H1 (cell line): ENCODE measurements at regions not wholly inside any gene's neighbourhood (a gene's known extent, or its start where the extent isn't known, plus 50 kb on each side); places are given as distances from the start of the nearest gene placed in this dataset.

Experiments
- CTCF ChIP-seq, 3 experiments: IDR thresholded peaks; 1 replicate in 2 of 3; 2 replicates in 1 of 3; pipeline versions ENCODE4 v1.5.1 to v1.6.1; 2011; ENCODE audit warnings: low read length in 3 of 3, mild to moderate bottlenecking in 3 of 3, inconsistent platforms in 2 of 3, low read depth in 1 of 3, moderate library complexity in 1 of 3; ENCODE audit not compliant: insufficient read depth in 1 of 3; ENCODE audit errors: control extremely low read depth in 1 of 3
- GABPA ChIP-seq: IDR thresholded peaks from 2 replicates; pipeline ENCODE4 v1.6.1; 2011; ENCODE audit warnings: mild to moderate bottlenecking, low read length, moderate library complexity, borderline replicate concordance; ENCODE audit not compliant: insufficient read depth
- HDAC2 ChIP-seq, 2 experiments: fragments of 300-600 bp in 1 of 2; sonication (generic) in 1 of 2; IDR thresholded peaks; 2 replicates each; pipeline ENCODE4 v1.6.1; 2011 to 2012; ENCODE audit warnings: low read depth in 2 of 2, low read length in 2 of 2, mild to moderate bottlenecking in 2 of 2, moderate library complexity in 2 of 2, borderline replicate concordance in 1 of 2, inconsistent platforms in 1 of 2
- MAX ChIP-seq: IDR thresholded peaks from 2 replicates; pipeline ENCODE4 v1.6.1; 2012; ENCODE audit warnings: inconsistent platforms
- POLR2A ChIP-seq, 2 experiments: IDR thresholded peaks; 1 replicate in 1 of 2; 2 replicates in 1 of 2; pipeline ENCODE4 v1.6.1; 2011; ENCODE audit warnings: low read depth in 2 of 2, low read length in 2 of 2, mild to moderate bottlenecking in 2 of 2; ENCODE audit errors: control extremely low read depth in 1 of 2
- RBBP5 ChIP-seq: IDR thresholded peaks from 2 replicates; pipeline ENCODE4 v1.7.1; 2012; ENCODE audit warnings: low read depth, mild to moderate bottlenecking, inconsistent platforms, low read length, moderate library complexity, borderline replicate concordance
- SRF ChIP-seq: IDR thresholded peaks from 2 replicates; pipeline ENCODE4 v1.6.1; 2011; ENCODE audit warnings: mild to moderate bottlenecking, low read depth, low read length, moderate library complexity
- TCF12 ChIP-seq: IDR thresholded peaks from 2 replicates; pipeline ENCODE4 v1.6.1; 2011; ENCODE audit warnings: low read depth, mild to moderate bottlenecking, low read length
- TF ChIP-seq, protein P1 (sequence below): IDR thresholded peaks from 2 replicates; pipeline ENCODE4 v1.6.1; 2011; ENCODE audit warnings: low read length, improper control_type of control experiment

GRCh38 chr3:34844323-34844620 lies 795.1 kb upstream of the ARPP21 start:
- no peak for TF ChIP-seq POLR2A (IDR thresholded peaks at IDR 0.05; ENCODE audit: control extremely low read depth in 1 of 2, low read depth in 2 of 2, low read length in 2 of 2)
- no peak for TF ChIP-seq SRF
- TF ChIP-seq MAX = no peak
- TF ChIP-seq CTCF (IDR thresholded peaks at IDR 0.05; ENCODE audit: control extremely low read depth in 1 of 3, insufficient read depth in 1 of 3, low read depth in 1 of 3, low read length in 3 of 3) = no peak
- no peak for TF ChIP-seq RBBP5
- no peak for TF ChIP-seq HDAC2 (IDR thresholded peaks at IDR 0.05; ENCODE audit: borderline replicate concordance in 1 of 2, low read depth in 2 of 2, low read length in 2 of 2)
- no peak for TF ChIP-seq TCF12
- TF ChIP-seq, protein P1, sequence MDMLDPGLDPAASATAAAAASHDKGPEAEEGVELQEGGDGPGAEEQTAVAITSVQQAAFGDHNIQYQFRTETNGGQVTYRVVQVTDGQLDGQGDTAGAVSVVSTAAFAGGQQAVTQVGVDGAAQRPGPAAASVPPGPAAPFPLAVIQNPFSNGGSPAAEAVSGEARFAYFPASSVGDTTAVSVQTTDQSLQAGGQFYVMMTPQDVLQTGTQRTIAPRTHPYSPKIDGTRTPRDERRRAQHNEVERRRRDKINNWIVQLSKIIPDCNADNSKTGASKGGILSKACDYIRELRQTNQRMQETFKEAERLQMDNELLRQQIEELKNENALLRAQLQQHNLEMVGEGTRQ = no peak
- no peak for TF ChIP-seq GABPA
